ENCODE measurements at regions not wholly inside any gene's neighbourhood (a gene's known extent, or its start where the extent isn't known, plus 50 kb on each side); places are given as distances from the start of the nearest gene placed in this dataset.

DNA sequence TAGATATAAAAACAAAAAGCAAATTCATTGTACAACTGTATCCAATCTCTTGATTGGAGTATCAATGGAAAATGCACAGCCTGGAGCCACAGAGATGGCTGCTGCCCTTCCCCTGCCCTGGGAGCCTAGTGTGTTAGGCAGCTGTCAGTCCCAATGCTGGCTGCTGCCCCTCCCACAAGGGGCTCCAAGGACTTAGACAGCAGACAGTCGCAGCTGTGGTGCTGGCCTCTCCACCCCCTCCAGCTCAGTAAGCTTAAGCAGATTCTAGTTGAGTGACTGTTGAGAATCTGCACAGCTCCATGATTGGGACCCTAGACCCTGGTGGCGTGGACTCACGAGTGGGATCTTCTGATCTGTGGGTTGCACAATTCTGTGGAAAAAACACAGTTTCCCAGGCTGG, 1511.2 kb downstream of the FAM181B start:
- TF ChIP-seq, protein P1, sequence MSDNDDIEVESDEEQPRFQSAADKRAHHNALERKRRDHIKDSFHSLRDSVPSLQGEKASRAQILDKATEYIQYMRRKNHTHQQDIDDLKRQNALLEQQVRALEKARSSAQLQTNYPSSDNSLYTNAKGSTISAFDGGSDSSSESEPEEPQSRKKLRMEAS (IDR thresholded peaks at IDR 0.05), result no peak
- TF ChIP-seq EP300 (IDR thresholded peaks at IDR 0.05; ENCODE audit: borderline replicate concordance), result no peak
- TF ChIP-seq TCF12 (IDR thresholded peaks at IDR 0.05; ENCODE audit: low read depth), result no peak
- TF ChIP-seq NFIC (IDR thresholded peaks at IDR 0.05), result no peak
- TF ChIP-seq RAD21 (IDR thresholded peaks at IDR 0.05; ENCODE audit: low read depth), result no peak
- TF ChIP-seq TAF1 (IDR thresholded peaks at IDR 0.05; ENCODE audit: low read depth), result no peak
- no peak for TF ChIP-seq FOXM1 (IDR thresholded peaks at IDR 0.05; ENCODE audit: borderline replicate concordance, low read depth)
- no peak for TF ChIP-seq ZBTB7A (IDR thresholded peaks at IDR 0.05; ENCODE audit: low read depth)
- TF ChIP-seq CREB1 (IDR thresholded peaks at IDR 0.05; ENCODE audit: low read depth), result no peak
- TF ChIP-seq, protein P2, sequence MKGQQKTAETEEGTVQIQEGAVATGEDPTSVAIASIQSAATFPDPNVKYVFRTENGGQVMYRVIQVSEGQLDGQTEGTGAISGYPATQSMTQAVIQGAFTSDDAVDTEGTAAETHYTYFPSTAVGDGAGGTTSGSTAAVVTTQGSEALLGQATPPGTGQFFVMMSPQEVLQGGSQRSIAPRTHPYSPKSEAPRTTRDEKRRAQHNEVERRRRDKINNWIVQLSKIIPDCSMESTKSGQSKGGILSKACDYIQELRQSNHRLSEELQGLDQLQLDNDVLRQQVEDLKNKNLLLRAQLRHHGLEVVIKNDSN (IDR thresholded peaks at IDR 0.05), result no peak
- no peak for TF ChIP-seq YY1 (IDR thresholded peaks at IDR 0.05; ENCODE audit: low read depth)
- TF ChIP-seq EGR1 (IDR thresholded peaks at IDR 0.05), result no peak
- no peak for TF ChIP-seq CEBPB (IDR thresholded peaks at IDR 0.05)
- no peak for TF ChIP-seq TEAD4 (IDR thresholded peaks at IDR 0.05)
- TF ChIP-seq, protein P3, sequence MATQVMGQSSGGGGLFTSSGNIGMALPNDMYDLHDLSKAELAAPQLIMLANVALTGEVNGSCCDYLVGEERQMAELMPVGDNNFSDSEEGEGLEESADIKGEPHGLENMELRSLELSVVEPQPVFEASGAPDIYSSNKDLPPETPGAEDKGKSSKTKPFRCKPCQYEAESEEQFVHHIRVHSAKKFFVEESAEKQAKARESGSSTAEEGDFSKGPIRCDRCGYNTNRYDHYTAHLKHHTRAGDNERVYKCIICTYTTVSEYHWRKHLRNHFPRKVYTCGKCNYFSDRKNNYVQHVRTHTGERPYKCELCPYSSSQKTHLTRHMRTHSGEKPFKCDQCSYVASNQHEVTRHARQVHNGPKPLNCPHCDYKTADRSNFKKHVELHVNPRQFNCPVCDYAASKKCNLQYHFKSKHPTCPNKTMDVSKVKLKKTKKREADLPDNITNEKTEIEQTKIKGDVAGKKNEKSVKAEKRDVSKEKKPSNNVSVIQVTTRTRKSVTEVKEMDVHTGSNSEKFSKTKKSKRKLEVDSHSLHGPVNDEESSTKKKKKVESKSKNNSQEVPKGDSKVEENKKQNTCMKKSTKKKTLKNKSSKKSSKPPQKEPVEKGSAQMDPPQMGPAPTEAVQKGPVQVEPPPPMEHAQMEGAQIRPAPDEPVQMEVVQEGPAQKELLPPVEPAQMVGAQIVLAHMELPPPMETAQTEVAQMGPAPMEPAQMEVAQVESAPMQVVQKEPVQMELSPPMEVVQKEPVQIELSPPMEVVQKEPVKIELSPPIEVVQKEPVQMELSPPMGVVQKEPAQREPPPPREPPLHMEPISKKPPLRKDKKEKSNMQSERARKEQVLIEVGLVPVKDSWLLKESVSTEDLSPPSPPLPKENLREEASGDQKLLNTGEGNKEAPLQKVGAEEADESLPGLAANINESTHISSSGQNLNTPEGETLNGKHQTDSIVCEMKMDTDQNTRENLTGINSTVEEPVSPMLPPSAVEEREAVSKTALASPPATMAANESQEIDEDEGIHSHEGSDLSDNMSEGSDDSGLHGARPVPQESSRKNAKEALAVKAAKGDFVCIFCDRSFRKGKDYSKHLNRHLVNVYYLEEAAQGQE (IDR thresholded peaks at IDR 0.05; ENCODE audit: low read depth), result no peak

DNA sequence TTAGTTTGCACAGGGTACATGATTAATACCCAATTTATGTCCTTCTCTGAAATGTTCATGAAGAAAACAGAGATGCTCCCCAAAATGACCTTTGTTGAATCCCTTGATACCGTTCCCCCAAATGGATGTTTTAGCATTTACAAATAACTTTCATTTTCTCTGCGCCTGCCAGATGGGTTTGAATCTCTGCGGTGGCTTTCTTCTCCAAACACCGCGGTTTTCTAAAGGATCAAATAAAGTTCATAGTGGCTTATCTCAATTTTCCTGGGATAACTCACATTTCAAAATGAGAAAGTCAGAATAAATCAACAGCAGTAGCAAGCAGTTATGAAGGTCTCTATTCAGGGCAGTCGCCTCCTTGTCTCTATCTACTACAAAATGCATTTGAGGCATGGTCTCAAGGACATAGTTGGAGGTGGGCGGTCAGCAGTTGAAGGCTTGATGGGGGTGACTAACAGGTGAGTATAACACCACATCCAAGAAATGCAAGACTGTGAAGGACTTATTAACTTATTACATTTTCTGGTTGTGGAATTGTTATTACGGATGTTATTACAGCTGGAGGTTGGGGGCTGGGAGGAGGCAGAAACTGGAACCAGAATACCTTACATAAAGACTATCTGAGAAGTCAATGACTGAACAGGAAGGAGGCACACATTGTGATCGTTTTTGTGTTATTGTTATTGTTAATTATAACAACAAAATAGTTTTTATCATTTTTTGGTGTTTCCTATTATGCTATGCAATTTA, 1513.3 kb downstream of the FAM181B start:
- TF ChIP-seq, protein P3 (IDR thresholded peaks at IDR 0.05; ENCODE audit: low read depth), result no peak
- no peak for TF ChIP-seq YY1 (IDR thresholded peaks at IDR 0.05; ENCODE audit: low read depth)
- TF ChIP-seq, protein P1 (IDR thresholded peaks at IDR 0.05), result no peak
- TF ChIP-seq RAD21 (IDR thresholded peaks at IDR 0.05; ENCODE audit: low read depth), result no peak
- no peak for TF ChIP-seq EGR1 (IDR thresholded peaks at IDR 0.05)
- TF ChIP-seq NFIC (IDR thresholded peaks at IDR 0.05), result no peak
- no peak for TF ChIP-seq TAF1 (IDR thresholded peaks at IDR 0.05; ENCODE audit: low read depth)
- no peak for TF ChIP-seq TCF12 (IDR thresholded peaks at IDR 0.05; ENCODE audit: low read depth)
- TF ChIP-seq, protein P2 (IDR thresholded peaks at IDR 0.05), result no peak
- no peak for TF ChIP-seq ZBTB7A (IDR thresholded peaks at IDR 0.05; ENCODE audit: low read depth)
- TF ChIP-seq TEAD4 (IDR thresholded peaks at IDR 0.05), result no peak
- no peak for TF ChIP-seq FOXM1 (IDR thresholded peaks at IDR 0.05; ENCODE audit: borderline replicate concordance, low read depth)

DNA sequence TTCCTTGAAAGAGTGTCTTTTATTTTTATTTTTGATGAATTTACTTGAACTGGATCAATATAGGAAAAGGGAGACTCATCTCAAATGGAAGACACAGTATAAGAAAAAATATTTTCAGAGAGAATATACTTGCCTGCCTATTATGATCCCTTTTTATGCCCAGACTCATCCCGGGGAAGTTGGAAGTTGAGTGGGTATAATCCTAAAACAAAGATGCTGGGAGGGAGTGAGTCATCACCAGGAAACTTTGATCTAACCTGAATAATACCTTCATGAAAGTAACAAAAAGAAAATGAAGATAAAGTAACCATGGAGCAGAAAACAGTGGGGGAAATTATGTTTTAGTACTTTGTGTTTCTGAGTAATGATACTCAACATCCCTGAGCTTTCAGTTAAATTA, 1514.0 kb downstream of the FAM181B start:
- TF ChIP-seq, protein P1 (IDR thresholded peaks at IDR 0.05), result no peak
- TF ChIP-seq TCF12 (IDR thresholded peaks at IDR 0.05; ENCODE audit: low read depth), result no peak
- TF ChIP-seq ZBTB7A (IDR thresholded peaks at IDR 0.05; ENCODE audit: low read depth), result no peak
- no peak for TF ChIP-seq TEAD4 (IDR thresholded peaks at IDR 0.05)
- no peak for TF ChIP-seq YY1 (IDR thresholded peaks at IDR 0.05; ENCODE audit: low read depth)
- TF ChIP-seq RAD21 (IDR thresholded peaks at IDR 0.05; ENCODE audit: low read depth), result no peak
- TF ChIP-seq, protein P3 (IDR thresholded peaks at IDR 0.05; ENCODE audit: low read depth), result no peak
- TF ChIP-seq TAF1 (IDR thresholded peaks at IDR 0.05; ENCODE audit: low read depth), result no peak
- TF ChIP-seq CREB1 (IDR thresholded peaks at IDR 0.05; ENCODE audit: low read depth), result no peak
- no peak for TF ChIP-seq EP300 (IDR thresholded peaks at IDR 0.05; ENCODE audit: borderline replicate concordance)
- no peak for TF ChIP-seq NFIC (IDR thresholded peaks at IDR 0.05)

DNA sequence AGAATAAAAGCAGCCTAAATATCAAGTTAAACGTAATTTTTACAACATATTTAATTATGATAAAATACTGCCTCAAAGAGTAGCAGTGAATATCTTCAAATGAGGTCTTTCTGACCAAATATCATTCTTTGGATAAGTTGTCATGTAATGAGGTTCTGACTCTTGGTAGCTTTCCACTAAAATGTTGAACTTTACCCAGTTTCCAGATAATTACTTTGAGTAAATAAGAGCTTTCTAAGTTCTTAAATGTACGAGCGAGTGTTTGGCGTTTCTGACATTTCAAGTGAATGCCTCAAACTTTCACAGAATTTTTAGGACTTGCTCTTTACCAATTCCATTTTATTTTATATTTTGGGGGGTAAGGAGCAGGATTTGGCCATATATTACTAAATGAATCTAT, 1515.2 kb downstream of the FAM181B start:
- TF ChIP-seq, protein P1 (IDR thresholded peaks at IDR 0.05), result no peak
- TF ChIP-seq ZBTB7A (IDR thresholded peaks at IDR 0.05; ENCODE audit: low read depth) (no peak), RAD21 (IDR thresholded peaks at IDR 0.05; ENCODE audit: low read depth) (no peak), TEAD4 (IDR thresholded peaks at IDR 0.05) (no peak), TCF12 (IDR thresholded peaks at IDR 0.05; ENCODE audit: low read depth) (no peak), FOXM1 (IDR thresholded peaks at IDR 0.05; ENCODE audit: borderline replicate concordance, low read depth) (no peak), NFIC (IDR thresholded peaks at IDR 0.05) (no peak), TAF1 (IDR thresholded peaks at IDR 0.05; ENCODE audit: low read depth) (no peak), CREB1 (IDR thresholded peaks at IDR 0.05; ENCODE audit: low read depth) (no peak), CEBPB (IDR thresholded peaks at IDR 0.05) (no peak), EP300 (IDR thresholded peaks at IDR 0.05; ENCODE audit: borderline replicate concordance) (no peak), YY1 (IDR thresholded peaks at IDR 0.05; ENCODE audit: low read depth) (no peak), EGR1 (IDR thresholded peaks at IDR 0.05) (no peak)
- TF ChIP-seq, protein P2 (IDR thresholded peaks at IDR 0.05), result no peak
- TF ChIP-seq, protein P3 (IDR thresholded peaks at IDR 0.05; ENCODE audit: low read depth), result no peak

Data from Ishikawa (cell line).